CD4-positive, alpha-beta T cell treated with Interleukin-17A for 1 hour (primary cell): ENCODE measurements at regions not wholly inside any gene's neighbourhood (a gene's known extent, or its start where the extent isn't known, plus 50 kb on each side); places are given as distances from the start of the nearest gene placed in this dataset.
"Not testable (repeated sequence)": the region's sequence is repeated elsewhere in the genome, so short reads cannot be mapped to it uniquely, and the experiment has no call there.

ENCODE experiments used
- DNase-seq: peaks from one replicate; pipeline ENCODE4 v3.0.0-alpha.2; 2020

- no peak for DNase-seq
These were observed 138.2 kb upstream of the NCOR2 start for GRCh38 chr12:124705545-124706138.

DNA sequence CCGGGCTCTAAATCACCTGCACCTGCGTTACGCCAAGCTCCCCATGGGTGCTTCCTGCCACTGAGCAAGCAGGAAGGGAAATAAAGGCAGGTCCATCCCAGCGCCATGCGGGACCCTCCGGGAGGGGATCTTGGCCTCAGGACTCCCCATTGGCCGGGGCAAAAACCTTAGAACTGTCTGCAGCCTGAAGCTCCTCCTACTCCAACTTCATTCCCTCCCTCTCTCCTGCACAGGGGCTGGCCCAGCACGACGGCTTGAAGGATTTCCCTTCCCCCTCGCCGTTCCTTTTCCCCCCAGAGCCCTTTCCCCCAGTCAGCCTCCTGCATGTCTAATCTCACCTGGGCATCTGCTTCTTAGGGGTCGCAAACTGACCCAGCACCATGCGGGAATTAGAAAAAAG is 137.2 kb upstream of the NCOR2 start:
- DNase-seq = no peak

DNA sequence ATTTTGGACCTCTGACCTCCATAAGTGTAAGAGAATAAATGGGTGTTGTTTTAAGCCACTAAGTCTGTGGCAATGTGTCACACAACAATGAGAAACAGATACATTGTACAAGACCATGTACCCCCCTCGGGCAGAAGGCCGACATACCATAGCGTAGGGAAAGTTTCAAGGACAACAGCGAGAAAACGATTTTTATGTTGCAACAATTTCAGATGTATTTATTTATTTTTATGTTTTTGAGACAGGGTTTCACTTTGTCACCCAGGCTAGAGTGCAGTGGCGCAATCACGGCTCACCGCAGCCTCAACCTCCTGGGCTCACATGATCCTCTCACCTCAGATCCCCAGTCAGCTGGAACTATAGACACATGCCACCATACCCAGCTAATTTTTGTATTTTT is 136.4 kb upstream of the NCOR2 start:
- DNase-seq = no peak

- no peak for DNase-seq
These were observed 135.3 kb upstream of the NCOR2 start for GRCh38 chr12:124702736-124703135.

DNA sequence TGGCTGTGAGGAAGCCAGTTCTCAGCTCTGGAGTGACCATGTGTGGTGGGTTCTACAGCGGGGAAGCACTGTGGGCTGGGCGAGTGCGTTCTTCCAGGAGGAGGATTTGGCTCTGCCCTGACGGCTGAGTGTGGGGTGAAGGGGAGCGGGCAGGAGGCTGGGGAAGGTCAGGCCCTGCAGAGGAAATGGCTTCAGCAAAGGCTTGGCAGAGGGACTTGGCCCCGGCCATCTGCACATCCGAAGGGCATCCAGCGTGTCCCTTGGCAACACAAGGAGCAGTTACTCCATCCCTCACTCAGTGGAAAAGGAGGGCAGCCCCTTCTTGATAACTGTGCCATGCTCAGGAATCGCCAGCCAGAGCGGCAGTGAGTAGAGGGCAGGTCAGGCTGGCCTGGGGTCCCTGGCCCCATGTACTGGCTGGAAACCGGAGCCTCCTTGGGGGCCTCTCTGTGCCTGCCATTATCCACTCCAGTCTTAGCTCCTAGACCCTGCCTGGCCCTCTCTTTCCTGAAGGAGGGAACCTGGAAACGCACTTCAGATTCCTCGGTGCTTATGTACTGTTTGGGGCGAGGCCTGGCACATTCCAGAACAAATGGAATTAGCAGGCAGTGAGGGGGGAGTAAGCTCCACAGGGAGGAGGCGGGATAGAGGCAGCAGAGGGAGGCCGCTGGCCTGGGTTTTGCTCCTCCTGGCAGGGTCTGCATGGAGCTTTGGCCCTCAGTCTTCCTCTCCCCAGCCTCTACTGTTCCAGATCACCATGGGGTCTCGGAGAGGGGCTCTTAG is 133.6 kb upstream of the NCOR2 start:
- DNase-seq = no peak

- DNase-seq = no peak
These were observed 132.5 kb upstream of the NCOR2 start for GRCh38 chr12:124699909-124700308.

DNA sequence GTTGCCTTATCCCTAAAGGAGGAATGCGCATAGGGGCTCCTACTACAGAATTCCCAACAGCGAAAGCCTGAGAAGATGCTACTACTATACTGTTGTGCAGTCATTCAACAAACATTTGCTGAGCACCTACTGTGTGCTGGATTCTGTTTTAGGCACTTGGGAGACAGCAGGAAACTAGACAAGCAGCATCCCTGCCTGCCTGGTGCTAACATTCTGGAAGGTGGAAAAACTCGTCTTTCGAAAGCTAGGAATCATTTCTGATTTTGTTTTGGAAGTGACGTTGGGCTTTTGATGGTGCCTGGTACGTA is 131.5 kb upstream of the NCOR2 start:
- no peak for DNase-seq

GRCh38 chr12:124698211-124698997 is 131.0 kb upstream of the NCOR2 start:
- no peak for DNase-seq

GRCh38 chr12:124697722-124698121 is 130.3 kb upstream of the NCOR2 start:
- DNase-seq = not testable (repeated sequence)

GRCh38 chr12:124696693-124697476 is 129.5 kb upstream of the NCOR2 start:
- DNase-seq = no peak

GRCh38 chr12:124695861-124696260 is 128.4 kb upstream of the NCOR2 start:
- no peak for DNase-seq

- no peak for DNase-seq
These were observed 127.6 kb upstream of the NCOR2 start for GRCh38 chr12:124694846-124695497.

GRCh38 chr12:124694250-124694649 is 126.8 kb upstream of the NCOR2 start:
- DNase-seq = peak; percentile 48

- DNase-seq = no peak
These were observed 125.8 kb upstream of the NCOR2 start for GRCh38 chr12:124693111-124693723.

- DNase-seq = no peak
These were observed 125.0 kb upstream of the NCOR2 start for GRCh38 chr12:124692443-124692842.

DNA sequence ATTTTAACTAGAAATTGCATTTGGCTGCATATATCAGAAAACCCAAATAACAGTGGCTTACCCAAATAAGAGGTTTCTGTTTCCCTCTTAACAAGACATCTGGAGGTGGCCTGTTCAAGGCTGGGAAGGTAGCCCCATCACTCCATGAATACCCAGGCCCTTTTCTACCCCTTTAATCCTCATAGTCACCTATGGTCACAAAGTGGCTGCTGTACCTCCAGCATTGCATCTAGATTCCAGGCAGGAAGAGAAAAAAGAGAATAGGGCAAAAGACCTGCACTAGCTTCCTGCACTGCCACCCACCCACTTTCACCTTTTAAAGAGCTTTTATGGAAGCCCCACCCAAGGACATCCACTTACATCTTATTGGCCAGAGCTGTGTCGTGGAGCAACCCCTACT is 124.0 kb upstream of the NCOR2 start:
- DNase-seq = no peak

- DNase-seq = no peak
These were observed 122.2 kb upstream of the NCOR2 start for GRCh38 chr12:124689631-124690030.

DNA sequence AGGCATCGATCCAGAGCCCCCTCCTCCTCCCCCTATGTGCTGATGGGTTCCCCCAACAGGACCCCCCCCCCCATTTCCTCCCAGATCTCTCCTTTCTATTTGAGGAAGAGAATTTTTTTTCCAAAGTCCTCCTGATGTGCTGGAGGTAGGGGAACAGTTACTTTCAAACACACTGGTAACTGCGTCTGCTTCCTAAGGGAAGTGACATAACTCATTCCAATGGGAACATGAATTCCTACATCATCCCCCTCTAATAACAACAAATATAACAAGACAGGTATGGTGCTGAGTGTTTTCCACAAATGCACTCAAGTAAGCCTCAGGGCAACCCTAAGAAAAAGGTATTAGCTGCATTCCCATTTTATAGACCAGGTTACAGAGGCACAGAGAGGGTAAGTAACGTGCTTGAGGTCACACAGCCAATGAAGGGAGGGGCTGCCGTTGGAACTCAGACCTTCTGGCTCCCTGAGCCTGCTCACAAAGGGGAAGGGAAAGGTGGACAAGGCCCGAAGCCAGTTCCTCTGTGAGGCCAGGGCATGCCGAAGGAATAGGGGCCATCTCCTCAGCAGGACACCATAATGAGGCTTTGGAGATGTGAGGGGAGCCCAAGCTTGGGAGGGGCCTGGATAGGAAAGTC is 121.1 kb upstream of the NCOR2 start:
- DNase-seq = no peak

DNA sequence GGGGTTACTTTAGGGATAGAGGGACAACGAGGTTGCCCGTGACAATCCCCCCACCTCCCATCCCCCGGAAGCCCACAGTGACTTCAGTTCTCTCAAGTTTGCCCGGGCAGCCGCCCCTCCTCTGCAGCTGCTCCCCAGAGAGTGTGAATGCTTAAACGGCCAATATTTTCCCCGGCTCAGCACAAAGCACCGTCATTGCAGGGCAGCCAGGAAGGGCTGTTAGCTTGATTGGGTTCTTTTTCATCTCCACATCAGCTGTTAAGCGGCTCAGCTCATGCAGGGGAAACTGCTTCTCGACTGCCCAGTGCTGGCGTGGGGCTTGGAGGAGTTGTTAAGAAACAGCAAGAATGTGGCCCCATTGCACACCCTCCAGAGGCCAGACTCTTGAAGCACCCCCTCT is 120.5 kb upstream of the NCOR2 start:
- DNase-seq = no peak

GRCh38 chr12:124687174-124687902 is 119.9 kb upstream of the NCOR2 start:
- peak; percentile 5 for DNase-seq
